NCI-H748 (cell line): ENCODE measurements at regions not wholly inside any gene's neighbourhood (a gene's known extent, or its start where the extent isn't known, plus 50 kb on each side); places are given as distances from the start of the nearest gene placed in this dataset.
"Not testable (repeated sequence)": the region's sequence is repeated elsewhere in the genome, so short reads cannot be mapped to it uniquely, and the experiment has no call there.

ENCODE experiments used
- DNase-seq: peaks from one replicate; lab custom pipeline; 2025; ENCODE audit not compliant: unreplicated experiment; lab: John Stamatoyannopoulos, UW

- no peak for DNase-seq
Measured at GRCh38 chr9:96133321-96134021, 168.5 kb downstream of the HSD17B3 start.

- DNase-seq: no peak
Measured at GRCh38 chr9:96131825-96132224, 170.2 kb downstream of the HSD17B3 start.

- no peak for DNase-seq
Measured at GRCh38 chr9:96130970-96131369, 171.0 kb downstream of the HSD17B3 start.

- peak; percentile 97 for DNase-seq
Measured at GRCh38 chr9:96129747-96130146, 172.2 kb downstream of the HSD17B3 start.

- DNase-seq: no peak
Measured at GRCh38 chr9:96128880-96129279, 173.1 kb downstream of the HSD17B3 start.

GRCh38 chr9:96126321-96126881 is 175.6 kb downstream of the HSD17B3 start:
- DNase-seq: peak; percentile 85

GRCh38 chr9:96125624-96126023 is 176.4 kb downstream of the HSD17B3 start:
- DNase-seq: no peak

GRCh38 chr9:96122751-96123150 is 179.2 kb downstream of the HSD17B3 start:
- no peak for DNase-seq

- DNase-seq: no peak
Measured at GRCh38 chr9:96122282-96122681, 179.7 kb downstream of the HSD17B3 start.

GRCh38 chr9:96121136-96121535 is 180.8 kb downstream of the HSD17B3 start:
- no peak for DNase-seq

- DNase-seq: no peak
Measured at GRCh38 chr9:96117398-96118080, 184.4 kb downstream of the HSD17B3 start.

- no peak for DNase-seq
Measured at GRCh38 chr9:96116275-96117064, 185.5 kb downstream of the HSD17B3 start.

- DNase-seq: no peak
Measured at GRCh38 chr9:96115836-96116235, 186.1 kb downstream of the HSD17B3 start.

- DNase-seq: no peak
Measured at GRCh38 chr9:96113032-96113431, 188.9 kb downstream of the HSD17B3 start.

GRCh38 chr9:96109680-96110351 is 192.2 kb downstream of the HSD17B3 start:
- DNase-seq: no peak

GRCh38 chr9:96108691-96109380 is 193.1 kb downstream of the HSD17B3 start:
- no peak for DNase-seq

- DNase-seq: no peak
Measured at GRCh38 chr9:96107436-96107835, 194.5 kb downstream of the HSD17B3 start.

GRCh38 chr9:96100385-96101300 is 201.3 kb downstream of the HSD17B3 start:
- DNase-seq: peak; percentile 13

GRCh38 chr9:96090630-96091029 is 211.3 kb downstream of the HSD17B3 start:
- DNase-seq: not testable (repeated sequence)
